ENCODE measurements at regions not wholly inside any gene's neighbourhood (a gene's known extent, or its start where the extent isn't known, plus 50 kb on each side); places are given as distances from the start of the nearest gene placed in this dataset.

- Histone ChIP-seq H4K20me1 (replicated peaks; ENCODE audit: control insufficient read depth, insufficient read depth, low read length) (no peaks in the 10 kb centered on the region), H2AFZ (ENCODE audit: low read depth, low read length) (no peak overlapping the region), H3K9me1 (ENCODE audit: control insufficient read depth, insufficient read depth, low read length) (no peaks in the 10 kb centered on the region), H3K36me3 (ENCODE audit: control insufficient read depth, insufficient read depth, low read length) (no peaks in the 10 kb centered on the region), H3K79me2 (ENCODE audit: control insufficient read depth, insufficient read depth, low read length) (no peaks in the 10 kb centered on the region), H3K9me3 (replicated peaks; ENCODE audit: control insufficient read depth, insufficient read depth, low read depth, low read length) (no peaks in the 10 kb centered on the region), H3K9ac (ENCODE audit: insufficient read depth in 1 of 2, low read depth in 2 of 2, low read length in 2 of 2) (no peak overlapping the region), H3K4me3 (no peak overlapping the region), H3K27ac (ENCODE audit: extremely low read depth, low read depth, low read length) (no peak overlapping the region), H3K4me2 (ENCODE audit: insufficient read depth, low read length) (no peak overlapping the region), H3K4me1 (replicated peaks in 1 of 2; ENCODE audit: control insufficient read depth in 2 of 2, insufficient read depth in 2 of 2, low read length in 2 of 2) (peaks cover 0 to 2% of the 10 kb centered on the region in 2 experiments; a peak in 1 of 5 replicates), H3K27me3 (ENCODE audit: control insufficient read depth in 2 of 2, insufficient read depth in 2 of 2, low read length in 2 of 2) (no peaks in the 10 kb centered on the region)
- no TSS peak for BruUV-seq (replicated peaks)
- ChIA-PET CTCF (ENCODE audit: low intra/inter-chr PET ratio) (no interaction called here), POLR2A (no interaction called here)
- no peak for ATAC-seq
- WGBS (ENCODE audit: insufficient coverage, low coverage, missing lambda C conversion rate): 51% methylated on average over 2 of the region's 2 CpGs
- FAIRE-seq: no peak
- DNase-seq (ENCODE audit: extremely low read depth in 1 of 4, low spot score in 3 of 4): no peak
- intact Hi-C loops (cut with micrococcal nuclease): no loop called here
- TF ChIP-seq KLF1 (tag; IDR thresholded peaks at IDR 0.05): no peak
- no peak for TF ChIP-seq NR1H2 (CRISPR knock-in tag; IDR thresholded peaks at IDR 0.05)
- TF ChIP-seq NR2C1 (IDR thresholded peaks at IDR 0.05): no peak
- no peak for TF ChIP-seq NR2C1 (tag; IDR thresholded peaks at IDR 0.05)
- in situ Hi-C loops (cut with MboI): no loop called here
These were observed 363.3 kb upstream of the SLCO3A1 start for GRCh38 chr15:91490211-91490610.

- no peak overlapping the region for H3K4me3 ChIP-seq
- no peaks in the 10 kb centered on the region for H4K20me1 ChIP-seq (replicated peaks; ENCODE audit: control insufficient read depth, insufficient read depth, low read length)
- H3K27me3 ChIP-seq (ENCODE audit: control insufficient read depth in 2 of 2, insufficient read depth in 2 of 2, low read length in 2 of 2): no peaks in the 10 kb centered on the region
- peak; percentile 68 for FAIRE-seq
- no peaks in the 10 kb centered on the region for H3K36me3 ChIP-seq (ENCODE audit: control insufficient read depth, insufficient read depth, low read length)
- ChIA-PET POLR2A (interaction anchor here (0.7 to 1.5 kb wide), 3 partner anchors 12 to 1077 kb away, joined by 3 read pairs; no protein-coding TSS in a partner anchor), CTCF (ENCODE audit: low intra/inter-chr PET ratio) (no interaction called here)
- peak; percentile 63 for ATAC-seq
- no peak overlapping the region for H3K27ac ChIP-seq (ENCODE audit: extremely low read depth, low read depth, low read length)
- H2AFZ ChIP-seq (ENCODE audit: low read depth, low read length): peak overlapping the region; percentile 63
- H3K9me3 ChIP-seq (replicated peaks; ENCODE audit: control insufficient read depth, insufficient read depth, low read depth, low read length): no peaks in the 10 kb centered on the region
- DNase-seq (ENCODE audit: extremely low read depth in 1 of 4, low spot score in 3 of 4): peak in 1 of 4 experiments; percentile 23
- H3K4me1 ChIP-seq (replicated peaks in 1 of 2; ENCODE audit: control insufficient read depth in 2 of 2, insufficient read depth in 2 of 2, low read length in 2 of 2): peaks cover 0 to 2% of the 10 kb centered on the region in 2 experiments; a peak in 1 of 5 replicates
- BruUV-seq (replicated peaks): no TSS peak
- H3K4me2 ChIP-seq (ENCODE audit: insufficient read depth, low read length): no peak overlapping the region
- in situ Hi-C loops (cut with MboI) (no loop called here), intact Hi-C loops (cut with micrococcal nuclease) (no loop called here)
- no peak overlapping the region for H3K9ac ChIP-seq (ENCODE audit: insufficient read depth in 1 of 2, low read depth in 2 of 2, low read length in 2 of 2)
- 14% methylated on average over 6 of the region's 6 CpGs for WGBS (ENCODE audit: insufficient coverage, low coverage, missing lambda C conversion rate)
- H3K79me2 ChIP-seq (ENCODE audit: control insufficient read depth, insufficient read depth, low read length): no peaks in the 10 kb centered on the region
- H3K9me1 ChIP-seq (ENCODE audit: control insufficient read depth, insufficient read depth, low read length): no peaks in the 10 kb centered on the region
- peak; percentile 40; the same call in 1 of the 2 replicates for TF ChIP-seq C11orf30 (IDR thresholded peaks at IDR 0.05; ENCODE audit: low read depth)
- no peak for TF ChIP-seq SPI1 (IDR thresholded peaks at IDR 0.05; ENCODE audit: borderline replicate concordance, low read depth, low read length)
- TF ChIP-seq RHOXF2B (CRISPR knock-in tag; conservative IDR thresholded peaks at IDR 0.05): no peak
- no peak for TF ChIP-seq CBX2 (IDR thresholded peaks at IDR 0.05; ENCODE audit: insufficient read depth, low read length, poor library complexity, severe bottlenecking)
- TF ChIP-seq HMBOX1 (IDR thresholded peaks at IDR 0.05): peak; percentile 90
- no peak for TF ChIP-seq TAL1 (IDR thresholded peaks at IDR 0.05)
- TF ChIP-seq JUND (IDR thresholded peaks at IDR 0.05; ENCODE audit: borderline replicate concordance, low read depth, low read length): peak; percentile 49; the same call in 1 of the 2 replicates
- peak; percentile 63; the same call in 2 of the 3 replicates for TF ChIP-seq JUND (tag; IDR thresholded peaks at IDR 0.05; ENCODE audit: borderline replicate concordance, low read depth, low read length)
- no peak for TF ChIP-seq THAP7 (CRISPR knock-in tag; IDR thresholded peaks at IDR 0.05)
- TF ChIP-seq MCM7 (IDR thresholded peaks at IDR 0.05): no peak
- peak; percentile 60; the same call in 1 of the 2 replicates for TF ChIP-seq MAFK (IDR thresholded peaks at IDR 0.05; ENCODE audit: low read length)
These were observed 362.2 kb upstream of the SLCO3A1 start for GRCh38 chr15:91491101-91491950.
